ENCODE measurements at regions not wholly inside any gene's neighbourhood (a gene's known extent, or its start where the extent isn't known, plus 50 kb on each side); places are given as distances from the start of the nearest gene placed in this dataset.

GRCh38 chr14:22131749-22132476 is 457.1 kb downstream of the DAD1 start:
- TF ChIP-seq, protein P1, sequence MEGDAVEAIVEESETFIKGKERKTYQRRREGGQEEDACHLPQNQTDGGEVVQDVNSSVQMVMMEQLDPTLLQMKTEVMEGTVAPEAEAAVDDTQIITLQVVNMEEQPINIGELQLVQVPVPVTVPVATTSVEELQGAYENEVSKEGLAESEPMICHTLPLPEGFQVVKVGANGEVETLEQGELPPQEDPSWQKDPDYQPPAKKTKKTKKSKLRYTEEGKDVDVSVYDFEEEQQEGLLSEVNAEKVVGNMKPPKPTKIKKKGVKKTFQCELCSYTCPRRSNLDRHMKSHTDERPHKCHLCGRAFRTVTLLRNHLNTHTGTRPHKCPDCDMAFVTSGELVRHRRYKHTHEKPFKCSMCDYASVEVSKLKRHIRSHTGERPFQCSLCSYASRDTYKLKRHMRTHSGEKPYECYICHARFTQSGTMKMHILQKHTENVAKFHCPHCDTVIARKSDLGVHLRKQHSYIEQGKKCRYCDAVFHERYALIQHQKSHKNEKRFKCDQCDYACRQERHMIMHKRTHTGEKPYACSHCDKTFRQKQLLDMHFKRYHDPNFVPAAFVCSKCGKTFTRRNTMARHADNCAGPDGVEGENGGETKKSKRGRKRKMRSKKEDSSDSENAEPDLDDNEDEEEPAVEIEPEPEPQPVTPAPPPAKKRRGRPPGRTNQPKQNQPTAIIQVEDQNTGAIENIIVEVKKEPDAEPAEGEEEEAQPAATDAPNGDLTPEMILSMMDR (IDR thresholded peaks at IDR 0.05), result peak; percentile 52
- no peak for TF ChIP-seq TCF7L2 (IDR thresholded peaks at IDR 0.05; ENCODE audit: low read depth, low read length)
- no peak for TF ChIP-seq POLR2AphosphoS5 (IDR thresholded peaks at IDR 0.05; ENCODE audit: low read depth, low read length)
- TF ChIP-seq, protein P2, sequence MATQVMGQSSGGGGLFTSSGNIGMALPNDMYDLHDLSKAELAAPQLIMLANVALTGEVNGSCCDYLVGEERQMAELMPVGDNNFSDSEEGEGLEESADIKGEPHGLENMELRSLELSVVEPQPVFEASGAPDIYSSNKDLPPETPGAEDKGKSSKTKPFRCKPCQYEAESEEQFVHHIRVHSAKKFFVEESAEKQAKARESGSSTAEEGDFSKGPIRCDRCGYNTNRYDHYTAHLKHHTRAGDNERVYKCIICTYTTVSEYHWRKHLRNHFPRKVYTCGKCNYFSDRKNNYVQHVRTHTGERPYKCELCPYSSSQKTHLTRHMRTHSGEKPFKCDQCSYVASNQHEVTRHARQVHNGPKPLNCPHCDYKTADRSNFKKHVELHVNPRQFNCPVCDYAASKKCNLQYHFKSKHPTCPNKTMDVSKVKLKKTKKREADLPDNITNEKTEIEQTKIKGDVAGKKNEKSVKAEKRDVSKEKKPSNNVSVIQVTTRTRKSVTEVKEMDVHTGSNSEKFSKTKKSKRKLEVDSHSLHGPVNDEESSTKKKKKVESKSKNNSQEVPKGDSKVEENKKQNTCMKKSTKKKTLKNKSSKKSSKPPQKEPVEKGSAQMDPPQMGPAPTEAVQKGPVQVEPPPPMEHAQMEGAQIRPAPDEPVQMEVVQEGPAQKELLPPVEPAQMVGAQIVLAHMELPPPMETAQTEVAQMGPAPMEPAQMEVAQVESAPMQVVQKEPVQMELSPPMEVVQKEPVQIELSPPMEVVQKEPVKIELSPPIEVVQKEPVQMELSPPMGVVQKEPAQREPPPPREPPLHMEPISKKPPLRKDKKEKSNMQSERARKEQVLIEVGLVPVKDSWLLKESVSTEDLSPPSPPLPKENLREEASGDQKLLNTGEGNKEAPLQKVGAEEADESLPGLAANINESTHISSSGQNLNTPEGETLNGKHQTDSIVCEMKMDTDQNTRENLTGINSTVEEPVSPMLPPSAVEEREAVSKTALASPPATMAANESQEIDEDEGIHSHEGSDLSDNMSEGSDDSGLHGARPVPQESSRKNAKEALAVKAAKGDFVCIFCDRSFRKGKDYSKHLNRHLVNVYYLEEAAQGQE (IDR thresholded peaks at IDR 0.05; ENCODE audit: insufficient read depth in 1 of 2, low read depth in 2 of 2, low read length in 1 of 2), result no peak
- TF ChIP-seq SIN3A (IDR thresholded peaks at IDR 0.05; ENCODE audit: borderline replicate concordance, insufficient read depth, low read depth, low read length), result no peak
